CD14-positive monocyte (primary cell): ENCODE measurements at regions not wholly inside any gene's neighbourhood (a gene's known extent, or its start where the extent isn't known, plus 50 kb on each side); places are given as distances from the start of the nearest gene placed in this dataset.

Source experiments
- DNase-seq, 3 donors: peaks; one replicate each; pipeline ENCODE4 v3.0.0-alpha.2; 2011 to 2022
- H2AFZ ChIP-seq: 2 replicates; pipeline ENCODE4 v1.6.0; 2012; ENCODE audit warnings: mild to moderate bottlenecking, low read depth, low read length, inconsistent platforms; ENCODE audit not compliant: insufficient read depth, poor library complexity, severe bottlenecking
- H3K27ac ChIP-seq, 2 donors: 1 replicate in 1 of 2; 2 replicates in 1 of 2; pipeline ENCODE4 v1.5.1; 2012 to 2013; ENCODE audit warnings: low read length in 2 of 2, control low read depth in 1 of 2, inconsistent platforms in 1 of 2, low read depth in 1 of 2, mild to moderate bottlenecking in 1 of 2
- H3K27me3 ChIP-seq, 2 donors: one replicate each; pipeline versions ENCODE4 v1.6.0 to v1.6.1; 2011 to 2013; ENCODE audit warnings: low read length in 2 of 2; ENCODE audit not compliant: control insufficient read depth in 2 of 2, insufficient read depth in 2 of 2
- H3K36me3 ChIP-seq, 2 donors: replicated peaks in 1 of 2; 1 replicate in 1 of 2; 2 replicates in 1 of 2; pipeline versions ENCODE4 v1.5.1 to v1.6.1; 2012 to 2013; ENCODE audit warnings: low read length in 2 of 2, control low read depth in 1 of 2, inconsistent platforms in 1 of 2, mild to moderate bottlenecking in 1 of 2; ENCODE audit not compliant: insufficient read depth in 2 of 2, control insufficient read depth in 1 of 2
- H3K4me1 ChIP-seq, 2 donors: 1 replicate in 1 of 2; 2 replicates in 1 of 2; pipeline versions ENCODE4 v1.5.1 to v1.6.1; 2012 to 2013; ENCODE audit warnings: low read length in 2 of 2, control low read depth in 1 of 2, inconsistent platforms in 1 of 2, mild to moderate bottlenecking in 1 of 2, moderate library complexity in 1 of 2; ENCODE audit not compliant: insufficient read depth in 2 of 2, control insufficient read depth in 1 of 2
- H3K4me2 ChIP-seq: replicated peaks from 2 replicates; pipeline ENCODE3; 2012; ENCODE audit warnings: low read length, moderate library complexity, mild to moderate bottlenecking; ENCODE audit not compliant: poor library complexity, severe bottlenecking; ENCODE audit errors: extremely low read depth
- H3K4me3 ChIP-seq, 3 experiments: fragments of 200-600 bp in 1 of 3; sonication (generic) in 1 of 3; replicated peaks in 1 of 3; 1 replicate in 2 of 3; 2 replicates in 1 of 3; pipeline ENCODE4 v1.5.1; 2011 to 2013; ENCODE audit warnings: low read length in 3 of 3, mild to moderate bottlenecking in 3 of 3, control low read depth in 2 of 3, low read depth in 2 of 3, inconsistent platforms in 1 of 3, moderate library complexity in 1 of 3
- H3K79me2 ChIP-seq: 2 replicates; pipeline ENCODE4 v1.6.0; 2012; ENCODE audit warnings: mild to moderate bottlenecking, control low read depth, inconsistent platforms, low read length, moderate library complexity; ENCODE audit not compliant: insufficient read depth
- H3K9ac ChIP-seq: 2 replicates; pipeline ENCODE4 v1.6.0; 2017; ENCODE audit warnings: low read length, mild to moderate bottlenecking; ENCODE audit not compliant: insufficient read depth, poor library complexity, severe bottlenecking
- H3K9me3 ChIP-seq, 2 donors: replicated peaks in 1 of 2; 1 replicate in 1 of 2; 2 replicates in 1 of 2; pipeline versions ENCODE4 v1.5.1 to v1.6.1; 2012 to 2013; ENCODE audit warnings: low read length in 2 of 2, control low read depth in 1 of 2; ENCODE audit not compliant: control insufficient read depth in 1 of 2, insufficient read depth in 1 of 2
- H4K20me1 ChIP-seq: 2 replicates; pipeline ENCODE4 v1.6.0; 2012; ENCODE audit warnings: mild to moderate bottlenecking, low read length, control low read depth, moderate library complexity; ENCODE audit not compliant: insufficient read depth
- H3K27ac Mint-ChIP-seq, 7 donors: one replicate each; pipeline ENCODE4 v1.8.0; 2020; ENCODE audit warnings: mild to moderate bottlenecking in 7 of 7, mixed read lengths in 7 of 7, moderate library complexity in 6 of 7, inconsistent platforms in 2 of 7
- H3K27me3 Mint-ChIP-seq, 3 donors: one replicate each; pipeline ENCODE4 v1.8.0; 2021 to 2022; ENCODE audit warnings: low read depth in 3 of 3, mild to moderate bottlenecking in 3 of 3, mixed read lengths in 3 of 3, moderate library complexity in 3 of 3, inconsistent platforms in 1 of 3
- H3K36me3 Mint-ChIP-seq, 2 donors: one replicate each; pipeline ENCODE4 v1.8.0; 2020; ENCODE audit warnings: mixed read lengths in 2 of 2, inconsistent platforms in 1 of 2, mild to moderate bottlenecking in 1 of 2
- H3K4me1 Mint-ChIP-seq: one replicate; pipeline ENCODE4 v1.8.0; 2020; ENCODE audit warnings: mild to moderate bottlenecking, mixed read lengths
- H3K4me3 Mint-ChIP-seq, 2 donors: one replicate each; pipeline ENCODE4 v1.8.0; 2020; ENCODE audit warnings: mild to moderate bottlenecking in 2 of 2, mixed read lengths in 2 of 2, moderate library complexity in 1 of 2
- H3K9me3 Mint-ChIP-seq, 7 donors: one replicate each; pipeline ENCODE4 v1.8.0; 2020 to 2022; ENCODE audit warnings: mixed read lengths in 7 of 7, mild to moderate bottlenecking in 6 of 7, moderate library complexity in 6 of 7, inconsistent platforms in 2 of 7
- CTCF ChIP-seq: fragments of 200-600 bp; IDR thresholded peaks from one replicate; pipeline ENCODE4 v1.8.0; 2022; ENCODE audit warnings: antibody characterized with exemption, mild to moderate bottlenecking
- WGBS: methylation state at CpG from one replicate; pipeline ENCODE4 v1.1.5; 2013; ENCODE audit warnings: missing lambda C conversion rate; ENCODE audit not compliant: insufficient coverage; 5-methylcytosine and 5-hydroxymethylcytosine counted together
- intact Hi-C, 2 donors: fragments of 100-400 bp; cut with micrococcal nuclease; formaldehyde crosslinking; loops; one replicate each; pipeline versions ENCODE4 v1.15.0 to v1.15.1; 2023

DNA sequence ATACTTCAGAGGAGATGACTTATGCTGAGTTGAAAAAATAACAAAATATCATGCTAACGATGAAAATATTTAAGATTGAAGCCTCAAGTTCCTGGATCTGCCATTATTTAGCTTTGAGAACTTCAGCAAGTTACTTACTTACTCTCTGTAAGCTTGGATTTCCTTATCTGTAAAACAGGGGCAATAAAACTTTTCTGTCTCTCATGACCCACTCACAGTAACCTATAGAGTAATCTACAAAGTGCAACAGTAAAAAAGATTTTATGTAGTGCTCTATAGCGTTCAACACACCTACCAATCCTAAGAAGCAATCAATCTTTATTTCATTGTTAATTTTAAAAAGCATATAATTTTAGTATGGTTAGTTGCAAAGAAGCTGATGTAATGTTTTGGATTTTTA, 478.6 kb downstream of the ZIC1 start:
- no peaks in the 10 kb centered on the region for H4K20me1 ChIP-seq
- H3K4me3 ChIP-seq: no peak overlapping the region
- H3K79me2 ChIP-seq: no peaks in the 10 kb centered on the region
- H3K4me3 Mint-ChIP-seq: no peak overlapping the region
- H3K36me3 Mint-ChIP-seq: no peaks in the 10 kb centered on the region
- DNase-seq: no peak
- H3K9me3 Mint-ChIP-seq: peaks cover 3 to 15% (median 6%) of the 10 kb centered on the region in 7 donors
- intact Hi-C loops: no loop called here
- no peaks in the 10 kb centered on the region for H3K4me1 ChIP-seq
- H3K27me3 Mint-ChIP-seq: peaks cover 0 to 3% (median 0%) of the 10 kb centered on the region in 3 donors
- no peak overlapping the region for H3K9ac ChIP-seq
- H3K9me3 ChIP-seq: peaks cover 12 to 16% of the 10 kb centered on the region in 2 donors
- H3K27ac ChIP-seq: no peak overlapping the region
- H3K27me3 ChIP-seq: no peaks in the 10 kb centered on the region
- no peak for TF ChIP-seq CTCF
- H2AFZ ChIP-seq: no peak overlapping the region
- whole genome bisulfite sequencing: no CpG with 5 or more reads among the region's 2 CpGs
- H3K4me2 ChIP-seq: no peak overlapping the region
- no peaks in the 10 kb centered on the region for H3K36me3 ChIP-seq
- H3K27ac Mint-ChIP-seq: no peak overlapping the region
- no peaks in the 10 kb centered on the region for H3K4me1 Mint-ChIP-seq

- H3K27me3 Mint-ChIP-seq: peaks cover 0 to 3% (median 1%) of the 10 kb centered on the region in 3 donors
- H3K27ac Mint-ChIP-seq: no peak overlapping the region
- H3K9me3 Mint-ChIP-seq: peaks cover 0 to 4% (median 2%) of the 10 kb centered on the region in 7 donors
Observed at GRCh38 chr3:147890114-147890513, 480.9 kb downstream of the ZIC1 start.

More at GRCh38 chr3:147890114-147890513, 480.9 kb downstream of the ZIC1 start:
- Histone ChIP-seq H3K27me3 (no peaks in the 10 kb centered on the region), H3K4me1 (no peaks in the 10 kb centered on the region), H3K4me3 (no peak overlapping the region), H3K9me3 (no peaks in the 10 kb centered on the region), H2AFZ (no peak overlapping the region), H4K20me1 (no peaks in the 10 kb centered on the region), H3K79me2 (no peaks in the 10 kb centered on the region), H3K27ac (no peak overlapping the region), H3K4me2 (no peak overlapping the region), H3K36me3 (no peaks in the 10 kb centered on the region), H3K9ac (no peak overlapping the region)
- no peaks in the 10 kb centered on the region for H3K4me1 Mint-ChIP-seq
- no peak for TF ChIP-seq CTCF
- no peak for DNase-seq
- no peak overlapping the region for H3K4me3 Mint-ChIP-seq
- intact Hi-C loops: no loop called here
- no peaks in the 10 kb centered on the region for H3K36me3 Mint-ChIP-seq
